Lower leg skin (tissue), 4 donors: ENCODE measurements at regions not wholly inside any gene's neighbourhood (a gene's known extent, or its start where the extent isn't known, plus 50 kb on each side); places are given as distances from the start of the nearest gene placed in this dataset.
"Not testable (repeated sequence)": the region's sequence is repeated elsewhere in the genome, so short reads cannot be mapped to it uniquely, and the experiment has no call there.

Experiments used
- DNase-seq, 2 donors: peaks; one replicate each; pipeline ENCODE4 v3.0.0-alpha.2; 2019; ENCODE audit warnings: low spot score in 2 of 2
- H3K4me3 ChIP-seq: fragments of 200-600 bp; sonication (generic); 2 replicates; pipeline ENCODE4 v1.5.1; 2017; ENCODE audit warnings: mild to moderate bottlenecking, low read depth; ENCODE audit not compliant: poor library complexity, severe bottlenecking
- POLR2A ChIP-seq, 2 donors: fragments of 450-650 bp; IDR thresholded peaks; one replicate each; pipeline ENCODE4 v1.6.1; 2016 to 2017; ENCODE audit warnings: antibody characterized with exemption in 2 of 2, mild to moderate bottlenecking in 1 of 2, moderate library complexity in 1 of 2
- WGBS, 2 donors: methylation state at CpG; one replicate each; pipeline ENCODE4 v1.1.5; 2018; 5-methylcytosine and 5-hydroxymethylcytosine counted together
- intact Hi-C: fragments of 100-400 bp; cut with DNase I; formaldehyde crosslinking; loops from one replicate; pipeline ENCODE4 v1.15.0; 2023; ENCODE audit warnings: low total_unique reads
- TF ChIP-seq, protein P1 (sequence below), 3 donors: fragments of 450-650 bp; IDR thresholded peaks; one replicate each; pipeline ENCODE4 v1.5.1; 2016; ENCODE audit warnings: antibody characterized with exemption in 3 of 3, mild to moderate bottlenecking in 3 of 3, moderate library complexity in 2 of 3

GRCh38 chr3:135432402-135432801 is 533.1 kb upstream of the PPP2R3A start:
- H3K4me3 ChIP-seq, result no peak overlapping the region
- intact Hi-C loops, result no loop called here
- no peak for DNase-seq
- TF ChIP-seq POLR2A (IDR thresholded peaks at IDR 0.05), result no peak
- TF ChIP-seq, protein P1, sequence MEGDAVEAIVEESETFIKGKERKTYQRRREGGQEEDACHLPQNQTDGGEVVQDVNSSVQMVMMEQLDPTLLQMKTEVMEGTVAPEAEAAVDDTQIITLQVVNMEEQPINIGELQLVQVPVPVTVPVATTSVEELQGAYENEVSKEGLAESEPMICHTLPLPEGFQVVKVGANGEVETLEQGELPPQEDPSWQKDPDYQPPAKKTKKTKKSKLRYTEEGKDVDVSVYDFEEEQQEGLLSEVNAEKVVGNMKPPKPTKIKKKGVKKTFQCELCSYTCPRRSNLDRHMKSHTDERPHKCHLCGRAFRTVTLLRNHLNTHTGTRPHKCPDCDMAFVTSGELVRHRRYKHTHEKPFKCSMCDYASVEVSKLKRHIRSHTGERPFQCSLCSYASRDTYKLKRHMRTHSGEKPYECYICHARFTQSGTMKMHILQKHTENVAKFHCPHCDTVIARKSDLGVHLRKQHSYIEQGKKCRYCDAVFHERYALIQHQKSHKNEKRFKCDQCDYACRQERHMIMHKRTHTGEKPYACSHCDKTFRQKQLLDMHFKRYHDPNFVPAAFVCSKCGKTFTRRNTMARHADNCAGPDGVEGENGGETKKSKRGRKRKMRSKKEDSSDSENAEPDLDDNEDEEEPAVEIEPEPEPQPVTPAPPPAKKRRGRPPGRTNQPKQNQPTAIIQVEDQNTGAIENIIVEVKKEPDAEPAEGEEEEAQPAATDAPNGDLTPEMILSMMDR (IDR thresholded peaks at IDR 0.05), result no peak
- 88 to 95% methylated on average over 2 of the region's 2 CpGs for WGBS, 2 donors

GRCh38 chr3:135438889-135439597 is 526.5 kb upstream of the PPP2R3A start:
- WGBS, 2 donors, result 79 to 81% methylated on average over 17 of the region's 18 CpGs
- H3K4me3 ChIP-seq, intact Hi-C loops, DNase-seq: not testable (repeated sequence)

GRCh38 chr3:135439632-135440031 is 525.9 kb upstream of the PPP2R3A start:
- intact Hi-C loops, result not testable (repeated sequence)

GRCh38 chr3:135440233-135440632 is 525.3 kb upstream of the PPP2R3A start:
- intact Hi-C loops, result no loop called here
- no peak for DNase-seq
- H3K4me3 ChIP-seq, result no peak overlapping the region
- no peak for TF ChIP-seq POLR2A (IDR thresholded peaks at IDR 0.05)
- TF ChIP-seq, protein P1 (IDR thresholded peaks at IDR 0.05), result no peak

More at GRCh38 chr3:135439632-135440031, 525.9 kb upstream of the PPP2R3A start:
- not testable (repeated sequence) for H3K4me3 ChIP-seq, DNase-seq
- WGBS, 2 donors, result 84 to 88% methylated on average over 7 of the region's 7 CpGs

DNA sequence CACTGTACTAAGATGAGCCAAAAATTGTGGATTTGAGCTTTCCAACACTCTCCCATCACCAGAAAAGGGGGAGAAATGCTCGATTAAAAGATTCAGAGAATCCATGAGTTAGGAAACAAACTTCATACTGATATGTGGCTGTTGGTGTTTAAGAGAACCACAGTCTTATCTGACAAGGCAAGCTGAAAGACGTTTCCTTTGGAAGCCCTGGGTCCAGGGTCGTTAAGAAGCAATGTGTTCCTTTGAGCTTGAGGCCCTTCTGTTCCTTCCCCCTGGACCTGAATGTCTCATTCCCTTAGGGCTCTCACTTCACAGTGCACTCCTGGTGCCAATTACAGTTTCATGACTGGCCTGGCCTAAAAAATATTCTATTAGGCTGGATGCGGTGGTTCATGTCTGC is 524.8 kb upstream of the PPP2R3A start:
- no peak overlapping the region for H3K4me3 ChIP-seq
- WGBS, 2 donors, result 31 to 34% methylated on average over 4 of the region's 4 CpGs
- TF ChIP-seq, protein P1 (IDR thresholded peaks at IDR 0.05), result no peak
- no peak for TF ChIP-seq POLR2A (IDR thresholded peaks at IDR 0.05)
- DNase-seq, result no peak
- intact Hi-C loops, result no loop called here

- WGBS, 2 donors, result 85 to 86% methylated on average over 5 of the region's 5 CpGs
- no peak for DNase-seq
- no peak overlapping the region for H3K4me3 ChIP-seq
- intact Hi-C loops, result no loop called here
- TF ChIP-seq, protein P1 (IDR thresholded peaks at IDR 0.05), result no peak
- TF ChIP-seq POLR2A (IDR thresholded peaks at IDR 0.05), result no peak
Observed at GRCh38 chr3:135444058-135444457, 521.5 kb upstream of the PPP2R3A start.

- intact Hi-C loops, result no loop called here
- DNase-seq, result no peak
- no peak for TF ChIP-seq POLR2A (IDR thresholded peaks at IDR 0.05)
- TF ChIP-seq, protein P1 (IDR thresholded peaks at IDR 0.05), result no peak
- H3K4me3 ChIP-seq, result no peak overlapping the region
- WGBS, 2 donors, result 89% methylated on average over 3 of the region's 3 CpGs
Observed at GRCh38 chr3:135447483-135447882, 518.0 kb upstream of the PPP2R3A start.
